ENCODE measurements at regions not wholly inside any gene's neighbourhood (a gene's known extent, or its start where the extent isn't known, plus 50 kb on each side); places are given as distances from the start of the nearest gene placed in this dataset.

DNA sequence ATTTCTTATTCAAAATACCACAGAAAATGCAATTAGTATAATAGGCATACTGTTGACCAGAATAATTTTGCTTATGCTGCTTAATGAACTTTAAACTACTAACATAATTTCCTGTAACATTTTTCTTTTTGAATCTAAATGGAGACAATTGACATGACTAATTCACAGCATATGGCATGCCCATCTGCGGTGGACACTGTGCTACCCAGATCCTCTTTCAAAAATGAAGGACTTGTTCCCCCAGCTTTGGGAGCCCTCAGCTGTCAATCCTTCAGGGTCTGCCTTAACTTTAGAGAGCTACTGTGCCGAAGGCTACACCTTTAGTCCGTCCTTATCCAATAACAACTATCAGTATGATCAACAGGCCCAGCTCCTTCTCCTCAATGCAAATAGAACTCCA is 789.0 kb downstream of the PLA2G4A start:
- TF ChIP-seq CTCF (IDR thresholded peaks at IDR 0.05; ENCODE audit: insufficient read depth, low read length, poor library complexity, severe bottlenecking), result no peak
- H3K36me3 ChIP-seq (ENCODE audit: control insufficient read depth, insufficient read depth, low read length), result no peaks in the 10 kb centered on the region
- no peaks in the 10 kb centered on the region for H3K27me3 ChIP-seq (replicated peaks; ENCODE audit: control insufficient read depth, insufficient read depth, low read length)
- DNase-seq (ENCODE audit: extremely low read depth, insufficient read length), result no peak
- H3K4me3 ChIP-seq (replicated peaks; ENCODE audit: low read depth, low read length), result no peak overlapping the region

DNA sequence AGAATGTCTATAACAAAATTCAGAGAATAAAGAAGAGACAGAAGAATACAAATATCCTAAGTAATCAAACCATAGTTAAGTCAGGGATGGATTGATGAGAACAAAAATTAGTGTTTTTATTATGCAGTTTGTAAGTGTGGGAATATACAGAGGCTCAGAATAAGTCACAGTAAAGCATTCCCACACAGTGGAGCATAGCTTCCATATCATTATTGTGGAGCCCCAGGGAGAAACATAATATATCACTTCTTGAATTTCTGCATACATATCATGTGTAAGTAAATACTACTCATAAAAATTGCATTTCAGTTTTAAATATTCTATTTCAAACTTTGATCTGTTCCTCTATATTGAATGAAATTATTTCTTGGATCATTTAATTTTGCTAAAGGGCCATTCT is 790.4 kb downstream of the PLA2G4A start:
- Histone ChIP-seq H3K27me3 (replicated peaks; ENCODE audit: control insufficient read depth, insufficient read depth, low read length) (no peaks in the 10 kb centered on the region), H3K36me3 (ENCODE audit: control insufficient read depth, insufficient read depth, low read length) (no peaks in the 10 kb centered on the region), H3K4me3 (replicated peaks; ENCODE audit: low read depth, low read length) (no peak overlapping the region)
- TF ChIP-seq CTCF (IDR thresholded peaks at IDR 0.05; ENCODE audit: insufficient read depth, low read length, poor library complexity, severe bottlenecking), result no peak
- DNase-seq (ENCODE audit: extremely low read depth, insufficient read length), result no peak

DNA sequence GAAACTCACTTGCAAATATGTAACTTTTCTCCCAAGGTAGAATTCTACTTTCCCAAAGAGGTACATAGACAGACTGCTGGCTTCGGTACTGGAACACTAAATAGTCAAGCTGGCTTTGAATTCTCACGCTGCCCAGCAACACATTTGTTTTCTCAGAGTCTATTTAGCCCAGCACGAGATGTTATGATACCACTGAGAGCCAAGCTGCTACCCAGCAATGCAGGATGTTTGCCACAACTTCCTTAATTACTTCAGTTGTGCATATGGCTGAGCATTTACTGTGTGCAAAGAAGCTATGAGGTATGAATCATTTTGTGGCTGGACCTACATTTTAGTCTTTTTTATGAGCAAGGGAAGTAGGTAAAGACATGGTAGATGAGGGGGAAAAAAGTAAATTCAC is 793.2 kb downstream of the PLA2G4A start:
- H3K36me3 ChIP-seq (ENCODE audit: control insufficient read depth, insufficient read depth, low read length), result no peaks in the 10 kb centered on the region
- no peaks in the 10 kb centered on the region for H3K27me3 ChIP-seq (replicated peaks; ENCODE audit: control insufficient read depth, insufficient read depth, low read length)
- no peak for TF ChIP-seq CTCF (IDR thresholded peaks at IDR 0.05; ENCODE audit: insufficient read depth, low read length, poor library complexity, severe bottlenecking)
- no peak overlapping the region for H3K4me3 ChIP-seq (replicated peaks; ENCODE audit: low read depth, low read length)
- DNase-seq (ENCODE audit: extremely low read depth, insufficient read length), result no peak

GRCh38 chr1:187622545-187622944 is 793.8 kb downstream of the PLA2G4A start:
- Histone ChIP-seq H3K27me3 (replicated peaks; ENCODE audit: control insufficient read depth, insufficient read depth, low read length) (no peaks in the 10 kb centered on the region), H3K36me3 (ENCODE audit: control insufficient read depth, insufficient read depth, low read length) (no peaks in the 10 kb centered on the region), H3K4me3 (replicated peaks; ENCODE audit: low read depth, low read length) (no peak overlapping the region)
- DNase-seq (ENCODE audit: extremely low read depth, insufficient read length), result no peak
- TF ChIP-seq CTCF (IDR thresholded peaks at IDR 0.05; ENCODE audit: insufficient read depth, low read length, poor library complexity, severe bottlenecking), result no peak

DNA sequence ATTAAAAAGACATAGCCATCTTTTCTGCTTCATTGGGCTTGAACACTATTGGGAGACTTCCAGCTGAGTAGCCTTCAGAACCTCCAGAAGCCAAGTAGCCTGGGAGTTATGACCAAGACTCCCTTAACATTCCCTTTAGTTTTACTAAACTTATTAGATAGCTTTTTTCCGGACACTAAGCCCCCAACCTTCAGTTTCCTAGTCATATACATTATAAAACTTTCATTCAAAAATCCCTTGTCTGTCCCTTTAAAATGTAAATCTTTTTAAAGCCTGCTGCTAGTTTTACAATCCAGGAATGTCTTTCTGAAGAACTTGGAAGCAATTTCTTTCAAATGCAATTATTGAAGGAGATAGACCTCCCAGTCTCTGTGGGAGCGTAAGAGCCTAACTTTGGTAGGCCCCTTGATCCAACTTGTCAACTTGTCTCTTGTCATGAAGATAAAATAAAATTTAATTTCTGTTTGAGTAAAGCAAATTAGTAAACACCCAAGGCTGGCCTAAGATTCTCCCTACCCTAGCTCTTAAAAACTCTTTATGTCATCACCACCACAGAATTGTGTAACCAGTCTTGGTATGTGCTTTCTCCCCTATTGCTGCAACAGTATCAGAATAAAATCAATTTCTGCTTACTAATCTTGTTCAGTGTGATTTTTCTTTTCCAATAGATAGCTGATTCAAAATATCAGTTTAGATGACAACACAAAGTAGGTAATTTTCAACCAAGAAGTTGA is 796.2 kb downstream of the PLA2G4A start:
- Histone ChIP-seq H3K36me3 (ENCODE audit: control insufficient read depth, insufficient read depth, low read length) (no peaks in the 10 kb centered on the region), H3K27me3 (replicated peaks; ENCODE audit: control insufficient read depth, insufficient read depth, low read length) (no peaks in the 10 kb centered on the region), H3K4me3 (replicated peaks; ENCODE audit: low read depth, low read length) (no peak overlapping the region)
- TF ChIP-seq CTCF (IDR thresholded peaks at IDR 0.05; ENCODE audit: insufficient read depth, low read length, poor library complexity, severe bottlenecking), result no peak
- no peak for DNase-seq (ENCODE audit: extremely low read depth, insufficient read length)

DNA sequence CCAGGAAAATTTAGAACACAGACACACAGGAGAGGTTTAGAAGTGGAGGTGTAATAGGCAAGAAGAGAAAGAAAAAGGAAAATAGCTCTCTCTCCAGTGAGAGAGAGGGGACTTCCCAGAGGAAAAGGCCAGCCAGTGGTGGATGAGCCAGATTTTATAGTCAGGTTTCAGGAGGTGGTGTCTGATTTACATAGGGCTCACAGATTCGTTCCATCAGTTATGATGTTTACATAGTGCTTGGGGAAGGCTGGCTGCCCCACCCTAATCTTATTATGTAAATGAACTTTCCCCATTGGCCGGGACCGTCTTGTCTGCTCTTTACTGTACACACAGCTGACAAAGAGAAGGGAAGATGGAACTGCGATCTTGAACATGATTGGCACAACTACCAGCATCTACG is 797.3 kb downstream of the PLA2G4A start:
- H3K27me3 ChIP-seq (replicated peaks; ENCODE audit: control insufficient read depth, insufficient read depth, low read length), result no peaks in the 10 kb centered on the region
- TF ChIP-seq CTCF (IDR thresholded peaks at IDR 0.05; ENCODE audit: insufficient read depth, low read length, poor library complexity, severe bottlenecking), result no peak
- no peaks in the 10 kb centered on the region for H3K36me3 ChIP-seq (ENCODE audit: control insufficient read depth, insufficient read depth, low read length)
- H3K4me3 ChIP-seq (replicated peaks; ENCODE audit: low read depth, low read length), result no peak overlapping the region
- no peak for DNase-seq (ENCODE audit: extremely low read depth, insufficient read length)

Data from GM06990 (cell line).